Trophoblast cell (in vitro differentiated cells and primary cell): ENCODE measurements at regions not wholly inside any gene's neighbourhood (a gene's known extent, or its start where the extent isn't known, plus 50 kb on each side); places are given as distances from the start of the nearest gene placed in this dataset.
"Not testable (repeated sequence)": the region's sequence is repeated elsewhere in the genome, so short reads cannot be mapped to it uniquely, and the experiment has no call there.

Experiments
- DNase-seq, 2 donors: peaks; one replicate each; pipeline ENCODE4 v3.0.0-alpha.2; 2016
- H2AFZ ChIP-seq: 2 replicates; pipeline ENCODE4 v1.6.1; 2013; ENCODE audit warnings: low read length, moderate library complexity, mild to moderate bottlenecking; ENCODE audit not compliant: insufficient read depth, poor library complexity
- H2AK5ac ChIP-seq: 2 replicates; pipeline ENCODE4 v1.6.1; 2013; ENCODE audit warnings: mild to moderate bottlenecking, low read length
- H2BK120ac ChIP-seq: 2 replicates; pipeline ENCODE4 v1.6.1; 2013; ENCODE audit warnings: low read length, mild to moderate bottlenecking, moderate library complexity; ENCODE audit not compliant: insufficient read depth, poor library complexity
- H2BK12ac ChIP-seq: 2 replicates; pipeline ENCODE4 v1.6.1; 2013; ENCODE audit warnings: mild to moderate bottlenecking, low read length, moderate library complexity
- H2BK5ac ChIP-seq: 2 replicates; pipeline ENCODE4 v1.6.1; 2013; ENCODE audit warnings: low read length, low read depth, moderate library complexity, mild to moderate bottlenecking; ENCODE audit not compliant: poor library complexity
- H3K14ac ChIP-seq: 2 replicates; pipeline ENCODE4 v1.6.1; 2013; ENCODE audit warnings: mild to moderate bottlenecking, low read length
- H3K18ac ChIP-seq: 2 replicates; pipeline ENCODE4 v1.6.1; 2013; ENCODE audit warnings: mild to moderate bottlenecking, low read length
- H3K23ac ChIP-seq: 2 replicates; pipeline ENCODE4 v1.6.1; 2013; ENCODE audit warnings: low read length
- H3K27ac ChIP-seq: 2 replicates; pipeline ENCODE4 v1.5.1; 2013; ENCODE audit warnings: low read depth, mild to moderate bottlenecking, inconsistent platforms, low read length, moderate library complexity
- H3K27me3 ChIP-seq: 2 replicates; pipeline ENCODE4 v1.6.1; 2013; ENCODE audit warnings: inconsistent platforms, mild to moderate bottlenecking, low read length, moderate library complexity; ENCODE audit not compliant: insufficient read depth
- H3K36me3 ChIP-seq, 2 experiments: 1 replicate in 1 of 2; 2 replicates in 1 of 2; pipeline ENCODE4 v1.6.1; 2013; ENCODE audit warnings: low read length in 2 of 2, mild to moderate bottlenecking in 2 of 2, moderate library complexity in 1 of 2; ENCODE audit not compliant: insufficient read depth in 2 of 2, control insufficient read depth in 1 of 2
- H3K4ac ChIP-seq: 2 replicates; pipeline ENCODE4 v1.6.1; 2013; ENCODE audit warnings: low read depth, mild to moderate bottlenecking, low read length, moderate library complexity
- H3K4me1 ChIP-seq, 2 experiments: 1 replicate in 1 of 2; 2 replicates in 1 of 2; pipeline ENCODE4 v1.6.1; 2013; ENCODE audit warnings: low read length in 2 of 2, mild to moderate bottlenecking in 2 of 2, moderate library complexity in 1 of 2; ENCODE audit not compliant: insufficient read depth in 2 of 2, control insufficient read depth in 1 of 2
- H3K4me2 ChIP-seq: 2 replicates; pipeline ENCODE4 v1.6.1; 2013; ENCODE audit warnings: inconsistent platforms, mild to moderate bottlenecking, low read length, moderate library complexity
- H3K4me3 ChIP-seq: 2 replicates; pipeline ENCODE4 v1.5.1; 2013; ENCODE audit warnings: mild to moderate bottlenecking, low read depth, low read length, inconsistent platforms
- H3K79me1 ChIP-seq: one replicate; pipeline ENCODE4 v1.6.1; 2013; ENCODE audit warnings: low read length
- H3K79me2 ChIP-seq: 2 replicates; pipeline ENCODE4 v1.6.1; 2013; ENCODE audit warnings: low read length, mild to moderate bottlenecking; ENCODE audit not compliant: control insufficient read depth, insufficient read depth, poor library complexity
- H3K9ac ChIP-seq: 2 replicates; pipeline ENCODE4 v1.6.1; 2013; ENCODE audit warnings: mild to moderate bottlenecking, low read length
- H3K9me3 ChIP-seq: 2 replicates; pipeline ENCODE4 v1.6.1; 2013; ENCODE audit warnings: low read depth, mild to moderate bottlenecking, control low read depth, inconsistent platforms, low read length; ENCODE audit not compliant: insufficient read depth
- H4K12ac ChIP-seq: 2 replicates; pipeline ENCODE4 v1.6.1; 2013; ENCODE audit warnings: low read depth, mild to moderate bottlenecking, low read length, moderate library complexity
- H4K8ac ChIP-seq: 2 replicates; pipeline ENCODE4 v1.6.1; 2013; ENCODE audit warnings: low read depth, mild to moderate bottlenecking, low read length, moderate library complexity
- H4K91ac ChIP-seq: one replicate; pipeline ENCODE4 v1.6.1; 2013; ENCODE audit warnings: low read depth, mild to moderate bottlenecking, low read length, moderate library complexity
- WGBS: extraction: QIAGEN DNeasy Blood & Tissue Kit; methylation state at CpG from one replicate; pipeline ENCODE4 v1.1.7; 2013; ENCODE audit warnings: missing lambda C conversion rate; ENCODE audit not compliant: insufficient read length, insufficient coverage; ENCODE audit errors: extremely low coverage; 5-methylcytosine and 5-hydroxymethylcytosine counted together

- Histone ChIP-seq H3K4me3 (no peak overlapping the region), H2AK5ac (no peak overlapping the region), H3K27ac (no peak overlapping the region), H3K36me3 (no peaks in the 10 kb centered on the region), H3K4me1 (no peaks in the 10 kb centered on the region), H3K23ac (no peak overlapping the region), H2BK120ac (no peak overlapping the region), H4K91ac (no peak overlapping the region), H3K4me2 (no peak overlapping the region), H2BK5ac (no peak overlapping the region), H3K14ac (no peak overlapping the region), H3K79me1 (no peaks in the 10 kb centered on the region), H4K12ac (no peak overlapping the region), H4K8ac (no peak overlapping the region), H3K9me3 (no peaks in the 10 kb centered on the region), H3K27me3 (no peaks in the 10 kb centered on the region), H3K4ac (no peak overlapping the region), H2BK12ac (no peak overlapping the region), H2AFZ (no peak overlapping the region), H3K79me2 (no peaks in the 10 kb centered on the region), H3K18ac (no peak overlapping the region), H3K9ac (no peak overlapping the region)
- peak in 1 of 2 donors; percentile 4 for DNase-seq
- WGBS, result no CpG with 5 or more reads among the region's 1 CpG
These were observed 1529.1 kb upstream of the ADGRL3 start for GRCh38 chr4:59671037-59671436.

DNA sequence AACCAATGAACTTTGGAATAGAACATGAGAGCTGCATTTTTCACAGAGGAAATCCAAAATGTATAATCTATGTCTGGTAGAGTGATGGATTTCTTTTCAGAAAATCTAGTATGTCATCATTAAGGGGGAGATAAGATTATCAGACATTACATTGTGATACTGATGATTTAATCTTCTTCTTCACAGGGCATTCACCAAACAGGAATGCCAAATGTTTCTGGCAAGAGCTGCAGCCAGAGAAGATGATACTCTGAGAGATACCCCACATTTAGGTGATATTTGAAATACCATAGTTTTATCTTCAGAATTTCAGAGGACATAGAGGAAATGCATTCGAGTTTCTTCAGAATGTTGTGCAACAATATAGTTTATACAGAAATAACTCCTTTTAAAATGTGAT is 1523.7 kb upstream of the ADGRL3 start:
- H2BK12ac ChIP-seq, result no peak overlapping the region
- no CpG with 5 or more reads among the region's 1 CpG for WGBS
- no peaks in the 10 kb centered on the region for H3K4me1 ChIP-seq
- H3K9me3 ChIP-seq, result no peaks in the 10 kb centered on the region
- H4K8ac ChIP-seq, result no peak overlapping the region
- no peaks in the 10 kb centered on the region for H3K79me2 ChIP-seq
- no peak overlapping the region for H3K4ac ChIP-seq
- no peak overlapping the region for H3K27ac ChIP-seq
- H3K14ac ChIP-seq, result no peak overlapping the region
- no peak overlapping the region for H4K12ac ChIP-seq
- no peak overlapping the region for H3K4me3 ChIP-seq
- H3K36me3 ChIP-seq, result no peaks in the 10 kb centered on the region
- no peak overlapping the region for H2AK5ac ChIP-seq
- no peak overlapping the region for H2AFZ ChIP-seq
- no peaks in the 10 kb centered on the region for H3K27me3 ChIP-seq
- no peak overlapping the region for H4K91ac ChIP-seq
- no peak overlapping the region for H3K18ac ChIP-seq
- peak; percentile 0 to 70 for DNase-seq
- H3K23ac ChIP-seq, result no peak overlapping the region
- H3K79me1 ChIP-seq, result no peaks in the 10 kb centered on the region
- no peak overlapping the region for H3K4me2 ChIP-seq
- H2BK5ac ChIP-seq, result no peak overlapping the region
- no peak overlapping the region for H2BK120ac ChIP-seq
- no peak overlapping the region for H3K9ac ChIP-seq

DNA sequence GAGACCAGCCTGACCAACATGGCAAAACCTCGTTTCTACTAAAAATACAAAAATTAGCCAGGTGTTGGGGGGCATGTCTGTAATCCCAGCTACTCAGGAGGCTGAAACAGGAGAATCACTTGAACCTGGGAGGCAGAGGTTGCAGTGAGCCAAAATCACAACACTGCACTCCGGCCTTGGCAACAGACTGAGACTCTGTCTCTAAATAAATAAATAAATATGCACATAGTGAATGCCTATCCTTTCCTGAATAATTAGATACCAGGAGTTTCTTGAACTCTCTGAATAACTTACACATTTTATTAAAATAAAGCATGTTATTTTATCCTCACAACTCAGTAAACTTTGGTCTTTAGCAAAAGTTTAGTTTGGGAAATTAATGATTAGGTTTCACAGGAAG is 1523.1 kb upstream of the ADGRL3 start:
- H3K14ac ChIP-seq, H3K27me3 ChIP-seq, H3K4me1 ChIP-seq, H3K23ac ChIP-seq, H2AFZ ChIP-seq, H4K12ac ChIP-seq, H3K4me2 ChIP-seq, H4K91ac ChIP-seq, H3K9ac ChIP-seq, H3K4me3 ChIP-seq, DNase-seq, H3K79me1 ChIP-seq, H3K27ac ChIP-seq, H4K8ac ChIP-seq, H3K36me3 ChIP-seq, H3K9me3 ChIP-seq, H2AK5ac ChIP-seq, H2BK5ac ChIP-seq, H2BK12ac ChIP-seq, H2BK120ac ChIP-seq, H3K18ac ChIP-seq, H3K4ac ChIP-seq, H3K79me2 ChIP-seq: not testable (repeated sequence)
- WGBS, result no CpG with 5 or more reads among the region's 2 CpGs

GRCh38 chr4:59685626-59686025 is 1514.5 kb upstream of the ADGRL3 start:
- Histone ChIP-seq H3K36me3 (no peaks in the 10 kb centered on the region), H3K27ac (no peak overlapping the region), H3K23ac (no peak overlapping the region), H3K27me3 (no peaks in the 10 kb centered on the region), H2BK120ac (no peak overlapping the region), H3K9ac (no peak overlapping the region), H3K79me2 (no peaks in the 10 kb centered on the region), H3K18ac (no peak overlapping the region), H3K79me1 (no peaks in the 10 kb centered on the region), H2BK12ac (no peak overlapping the region), H3K9me3 (no peaks in the 10 kb centered on the region), H4K12ac (no peak overlapping the region), H4K91ac (no peak overlapping the region), H3K4me3 (no peak overlapping the region), H3K14ac (no peak overlapping the region), H2BK5ac (no peak overlapping the region), H3K4me2 (no peak overlapping the region), H3K4ac (no peak overlapping the region), H2AFZ (no peak overlapping the region), H4K8ac (no peak overlapping the region), H2AK5ac (no peak overlapping the region), H3K4me1 (no peaks in the 10 kb centered on the region)
- WGBS, result no CpG with 5 or more reads among the region's 1 CpG
- no peak for DNase-seq
